WERI-Rb-1 (cell line): ENCODE measurements at regions not wholly inside any gene's neighbourhood (a gene's known extent, or its start where the extent isn't known, plus 50 kb on each side); places are given as distances from the start of the nearest gene placed in this dataset.

ENCODE experiments used
- DNase-seq: peaks from one replicate; pipeline ENCODE4 v3.0.0-alpha.2; 2020
- H3K27ac ChIP-seq: fragments of 250-450 bp; sonication (Bioruptor Pico); 2 replicates; pipeline ENCODE4 v1.5.1; 2020; ENCODE audit warnings: mild to moderate bottlenecking, moderate library complexity
- H3K27me3 ChIP-seq: fragments of 250-450 bp; sonication (Bioruptor Pico); 2 replicates; pipeline ENCODE4 v1.5.1; 2021; ENCODE audit warnings: mild to moderate bottlenecking, low read depth, moderate library complexity; ENCODE audit not compliant: insufficient read depth, severe bottlenecking
- H3K36me3 ChIP-seq: fragments of 250-450 bp; sonication (Bioruptor Pico); 2 replicates; pipeline ENCODE4 v1.5.1; 2020; ENCODE audit warnings: mild to moderate bottlenecking, moderate library complexity
- H3K4me3 ChIP-seq: 2 replicates; pipeline ENCODE4 v1.5.1; 2011; ENCODE audit warnings: low read depth, mild to moderate bottlenecking, control low read depth, low read length
- H3K9me3 ChIP-seq: fragments of 250-450 bp; sonication (Bioruptor Pico); 2 replicates; pipeline ENCODE4 v1.5.1; 2021; ENCODE audit warnings: mild to moderate bottlenecking, moderate library complexity; ENCODE audit not compliant: severe bottlenecking
- CTCF ChIP-seq: IDR thresholded peaks from 2 replicates; pipeline ENCODE4 v1.5.1; 2011; ENCODE audit warnings: low read depth, mild to moderate bottlenecking, control low read depth, inconsistent platforms, low read length

- H3K36me3 ChIP-seq, result no peaks in the 10 kb centered on the region
- no peak for TF ChIP-seq CTCF
- no peak for DNase-seq
- H3K27ac ChIP-seq, result no peak overlapping the region
- no peaks in the 10 kb centered on the region for H3K27me3 ChIP-seq
- H3K4me3 ChIP-seq, result no peak overlapping the region
- H3K9me3 ChIP-seq, result no peaks in the 10 kb centered on the region
These were observed 154.4 kb downstream of the EMP1 start for GRCh38 chr12:13350946-13351345.

- Histone ChIP-seq H3K9me3 (no peaks in the 10 kb centered on the region), H3K27ac (no peak overlapping the region), H3K27me3 (no peaks in the 10 kb centered on the region), H3K4me3 (no peak overlapping the region), H3K36me3 (no peaks in the 10 kb centered on the region)
- DNase-seq, result no peak
- TF ChIP-seq CTCF, result no peak
These were observed 153.9 kb downstream of the EMP1 start for GRCh38 chr12:13350381-13350780.

GRCh38 chr12:13348464-13348863 is 151.9 kb downstream of the EMP1 start:
- no peak for TF ChIP-seq CTCF
- no peak overlapping the region for H3K4me3 ChIP-seq
- no peak overlapping the region for H3K27ac ChIP-seq
- no peaks in the 10 kb centered on the region for H3K27me3 ChIP-seq
- no peaks in the 10 kb centered on the region for H3K9me3 ChIP-seq
- no peaks in the 10 kb centered on the region for H3K36me3 ChIP-seq
- no peak for DNase-seq

GRCh38 chr12:13347241-13348043 is 150.9 kb downstream of the EMP1 start:
- no peak for DNase-seq
- H3K36me3 ChIP-seq, result no peaks in the 10 kb centered on the region
- no peaks in the 10 kb centered on the region for H3K27me3 ChIP-seq
- no peak overlapping the region for H3K4me3 ChIP-seq
- no peak for TF ChIP-seq CTCF
- no peaks in the 10 kb centered on the region for H3K9me3 ChIP-seq
- H3K27ac ChIP-seq, result no peak overlapping the region

- Histone ChIP-seq H3K27ac (no peak overlapping the region), H3K4me3 (no peak overlapping the region), H3K36me3 (no peaks in the 10 kb centered on the region), H3K27me3 (no peaks in the 10 kb centered on the region), H3K9me3 (no peaks in the 10 kb centered on the region)
- TF ChIP-seq CTCF, result no peak
- no peak for DNase-seq
These were observed 149.2 kb downstream of the EMP1 start for GRCh38 chr12:13345722-13346121.

- no peak overlapping the region for H3K27ac ChIP-seq
These were observed 146.8 kb downstream of the EMP1 start for GRCh38 chr12:13343375-13343774.

More at GRCh38 chr12:13343375-13343774, 146.8 kb downstream of the EMP1 start:
- no peaks in the 10 kb centered on the region for H3K27me3 ChIP-seq
- no peak for DNase-seq
- no peak for TF ChIP-seq CTCF
- H3K36me3 ChIP-seq, result no peaks in the 10 kb centered on the region
- H3K4me3 ChIP-seq, result no peak overlapping the region
- H3K9me3 ChIP-seq, result no peaks in the 10 kb centered on the region
